ENCODE measurements at regions not wholly inside any gene's neighbourhood (a gene's known extent, or its start where the extent isn't known, plus 50 kb on each side); places are given as distances from the start of the nearest gene placed in this dataset.

DNA sequence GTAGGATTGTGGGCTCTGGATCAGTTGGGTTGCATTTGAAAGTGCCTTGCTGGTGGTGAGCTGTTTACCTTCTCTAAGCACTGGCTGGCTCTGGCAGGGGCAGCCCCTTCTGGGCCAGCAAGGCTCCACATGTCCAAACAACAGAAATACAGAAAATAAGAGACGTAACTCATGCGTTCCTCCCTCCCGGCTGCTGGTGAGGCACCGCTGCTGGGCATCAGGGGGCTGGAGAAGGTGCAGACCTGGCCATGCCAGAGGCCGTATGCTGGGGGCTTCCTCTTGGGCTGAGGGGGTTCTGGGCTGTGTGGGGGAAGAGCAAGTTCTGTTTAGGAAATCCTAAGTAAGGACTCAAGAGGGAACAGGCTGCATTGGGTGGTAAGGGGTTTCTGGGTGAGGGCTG lies 140.6 kb downstream of the URI1 start:
- TF ChIP-seq CTCF (IDR thresholded peaks at IDR 0.05) (no peak), POLR2A (IDR thresholded peaks at IDR 0.05) (no peak)

Measured in esophagus squamous epithelium (tissue), 4 donors.